BJ (cell line): ENCODE measurements at regions not wholly inside any gene's neighbourhood (a gene's known extent, or its start where the extent isn't known, plus 50 kb on each side); places are given as distances from the start of the nearest gene placed in this dataset.

Experiments
- CTCF ChIA-PET: fragments of 350-600 bp; formaldehyde crosslinking; extraction: SDS; loops from one replicate; lab custom pipeline; 2021; ENCODE audit warnings: antibody characterized with exemption, inconsistent platforms; lab: Yijun Ruan, JAX
- POLR2A ChIA-PET: fragments of 300-600 bp; sonication (Branson Sonifier 250); formaldehyde crosslinking; extraction: SDS; loops from one replicate; lab custom pipeline; 2021; ENCODE audit warnings: antibody characterized with exemption; lab: Charles Lee
- DNase-seq: peaks from one replicate; pipeline ENCODE4 v3.0.0-alpha.2; 2011; ENCODE audit warnings: low read depth
- H3K27me3 ChIP-seq: 2 replicates; pipeline ENCODE4 v1.6.0; 2011; ENCODE audit warnings: low read length; ENCODE audit not compliant: control insufficient read depth, insufficient read depth
- H3K36me3 ChIP-seq: 2 replicates; pipeline ENCODE4 v1.5.1; 2011; ENCODE audit warnings: low read length; ENCODE audit not compliant: control insufficient read depth, insufficient read depth
- H3K4me3 ChIP-seq: 2 replicates; pipeline ENCODE4 v1.5.1; 2011; ENCODE audit warnings: low read depth, mild to moderate bottlenecking, control low read depth, low read length
- TF ChIP-seq, protein P1 (sequence below): IDR thresholded peaks from 2 replicates; pipeline ENCODE4 v1.5.1; 2011; ENCODE audit warnings: low read depth, mild to moderate bottlenecking, control low read depth, inconsistent platforms, low read length, moderate library complexity; ENCODE audit not compliant: insufficient read depth

DNA sequence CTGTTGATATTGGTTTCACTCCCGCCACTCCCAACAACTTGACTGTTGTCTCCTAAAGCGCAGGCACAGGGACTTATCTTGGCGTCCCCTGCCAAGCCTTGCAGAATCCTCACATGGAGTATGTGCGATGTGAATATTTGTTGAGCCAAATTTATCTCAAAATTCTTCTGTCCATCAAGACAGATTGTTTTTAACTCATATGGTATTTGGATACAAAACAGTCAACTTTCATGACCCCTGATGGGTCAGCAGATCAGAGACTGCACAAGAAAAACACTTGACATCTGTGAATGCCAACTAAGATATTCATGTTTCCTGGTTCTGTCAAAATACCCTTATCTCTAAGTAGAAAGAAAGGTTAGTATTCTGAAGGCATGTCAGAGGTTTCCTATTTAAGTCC, 221.7 kb upstream of the BLID start:
- POLR2A ChIA-PET = no interaction called here
- CTCF ChIA-PET = interaction anchor here (1.0 kb wide), 1 partner anchor 14 kb away, joined by 4 read pairs; no protein-coding TSS in a partner anchor

DNA sequence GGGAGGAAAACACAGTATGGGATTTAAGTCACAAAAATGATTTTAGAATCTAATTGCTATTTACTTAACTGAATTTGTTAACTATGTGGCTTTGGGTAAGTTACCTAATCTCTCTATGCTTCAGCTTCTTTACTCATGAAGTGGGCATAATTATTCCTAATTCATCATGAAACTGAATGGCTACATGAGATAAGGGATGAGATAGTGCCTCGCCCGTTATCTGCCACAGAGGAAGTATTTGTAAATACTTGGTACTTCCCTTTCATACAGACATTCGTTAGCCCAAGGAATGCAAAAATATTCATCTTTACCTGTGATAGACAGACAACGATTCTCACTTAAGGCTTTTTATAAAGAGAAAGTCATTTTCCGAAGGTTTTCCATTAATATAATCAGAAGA, 221.2 kb upstream of the BLID start:
- H3K36me3 ChIP-seq = no peaks in the 10 kb centered on the region
- DNase-seq = no peak
- TF ChIP-seq, protein P1, sequence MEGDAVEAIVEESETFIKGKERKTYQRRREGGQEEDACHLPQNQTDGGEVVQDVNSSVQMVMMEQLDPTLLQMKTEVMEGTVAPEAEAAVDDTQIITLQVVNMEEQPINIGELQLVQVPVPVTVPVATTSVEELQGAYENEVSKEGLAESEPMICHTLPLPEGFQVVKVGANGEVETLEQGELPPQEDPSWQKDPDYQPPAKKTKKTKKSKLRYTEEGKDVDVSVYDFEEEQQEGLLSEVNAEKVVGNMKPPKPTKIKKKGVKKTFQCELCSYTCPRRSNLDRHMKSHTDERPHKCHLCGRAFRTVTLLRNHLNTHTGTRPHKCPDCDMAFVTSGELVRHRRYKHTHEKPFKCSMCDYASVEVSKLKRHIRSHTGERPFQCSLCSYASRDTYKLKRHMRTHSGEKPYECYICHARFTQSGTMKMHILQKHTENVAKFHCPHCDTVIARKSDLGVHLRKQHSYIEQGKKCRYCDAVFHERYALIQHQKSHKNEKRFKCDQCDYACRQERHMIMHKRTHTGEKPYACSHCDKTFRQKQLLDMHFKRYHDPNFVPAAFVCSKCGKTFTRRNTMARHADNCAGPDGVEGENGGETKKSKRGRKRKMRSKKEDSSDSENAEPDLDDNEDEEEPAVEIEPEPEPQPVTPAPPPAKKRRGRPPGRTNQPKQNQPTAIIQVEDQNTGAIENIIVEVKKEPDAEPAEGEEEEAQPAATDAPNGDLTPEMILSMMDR = no peak
- ChIA-PET POLR2A (no interaction called here), CTCF (no interaction called here)
- no peak overlapping the region for H3K4me3 ChIP-seq
- no peaks in the 10 kb centered on the region; the same call in 1 of the 2 replicates for H3K27me3 ChIP-seq

More for the DNA sequence above, 221.7 kb upstream of the BLID start:
- Histone ChIP-seq H3K27me3 (no peaks in the 10 kb centered on the region; the same call in 1 of the 2 replicates), H3K4me3 (no peak overlapping the region), H3K36me3 (no peaks in the 10 kb centered on the region)
- no peak for DNase-seq
- TF ChIP-seq, protein P1 = no peak

DNA sequence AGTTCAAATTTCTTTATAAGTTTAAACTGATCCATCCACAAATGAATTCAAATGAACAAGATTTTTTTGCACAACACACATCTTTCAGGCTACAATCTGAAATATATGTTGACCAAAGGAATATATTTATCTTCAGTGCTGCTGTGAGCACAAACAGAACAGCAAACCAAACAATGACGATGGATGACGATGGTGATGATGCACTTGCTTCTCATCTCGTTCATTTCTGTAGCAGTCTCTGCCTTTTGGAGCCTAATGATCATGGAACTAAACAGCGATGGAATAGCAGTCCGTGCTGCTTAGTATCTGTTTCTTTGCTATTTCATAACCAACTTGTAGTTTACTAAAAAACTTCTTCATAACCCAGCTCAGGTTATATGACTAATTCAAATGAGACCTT, 220.7 kb upstream of the BLID start:
- Histone ChIP-seq H3K36me3 (no peaks in the 10 kb centered on the region), H3K4me3 (no peak overlapping the region), H3K27me3 (no peaks in the 10 kb centered on the region; the same call in 1 of the 2 replicates)
- TF ChIP-seq, protein P1 = no peak
- ChIA-PET CTCF (interaction anchor here (1.1 kb wide), 1 partner anchor 31 kb away, joined by 3 read pairs; no protein-coding TSS in a partner anchor), POLR2A (no interaction called here)
- no peak for DNase-seq

DNA sequence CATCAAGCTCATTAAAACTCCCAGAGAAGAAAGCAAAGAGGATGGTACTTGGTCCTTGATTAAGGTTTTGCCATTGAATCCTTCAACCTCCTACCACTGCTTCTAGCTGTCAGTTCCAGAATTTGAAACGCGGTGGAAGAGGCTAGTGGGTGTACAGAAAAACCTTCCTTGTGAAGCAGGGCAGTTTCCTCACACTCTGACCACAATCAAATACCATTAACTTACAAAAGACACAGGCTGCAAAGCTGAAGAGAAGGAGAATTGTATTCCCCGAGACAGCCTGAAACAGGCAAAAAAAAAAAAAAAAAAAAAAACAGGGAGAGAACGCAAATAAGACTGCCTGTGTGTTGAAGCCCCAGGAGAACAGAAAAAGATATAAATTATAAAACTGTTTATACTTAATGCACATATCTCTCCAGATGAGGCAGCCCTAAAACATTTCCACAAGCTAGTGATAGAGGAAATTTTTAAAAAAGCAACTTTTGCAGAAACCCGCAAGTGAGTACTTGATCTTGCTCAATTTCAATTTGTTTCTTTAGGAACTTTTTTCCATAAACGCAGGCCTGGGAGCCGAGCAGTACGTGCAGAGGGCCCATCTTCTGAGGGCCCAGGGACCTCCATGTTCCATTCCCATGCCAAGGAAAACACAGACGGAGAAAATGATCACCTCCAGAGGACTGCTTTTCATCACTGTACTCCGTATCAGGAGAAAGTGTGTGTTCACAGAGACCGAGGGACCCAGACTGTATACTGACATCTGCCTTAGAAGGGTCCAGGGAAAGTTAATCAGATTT, 218.7 kb upstream of the BLID start:
- CTCF ChIA-PET = interaction anchor here (0.6 kb wide), 1 partner anchor 95 kb away, joined by 3 read pairs; no protein-coding TSS in a partner anchor
- H3K4me3 ChIP-seq = no peak overlapping the region
- no peak for DNase-seq
- no peaks in the 10 kb centered on the region; the same call in 1 of the 2 replicates for H3K27me3 ChIP-seq
- POLR2A ChIA-PET = no interaction called here
- TF ChIP-seq, protein P1 = no peak
- no peaks in the 10 kb centered on the region for H3K36me3 ChIP-seq

DNA sequence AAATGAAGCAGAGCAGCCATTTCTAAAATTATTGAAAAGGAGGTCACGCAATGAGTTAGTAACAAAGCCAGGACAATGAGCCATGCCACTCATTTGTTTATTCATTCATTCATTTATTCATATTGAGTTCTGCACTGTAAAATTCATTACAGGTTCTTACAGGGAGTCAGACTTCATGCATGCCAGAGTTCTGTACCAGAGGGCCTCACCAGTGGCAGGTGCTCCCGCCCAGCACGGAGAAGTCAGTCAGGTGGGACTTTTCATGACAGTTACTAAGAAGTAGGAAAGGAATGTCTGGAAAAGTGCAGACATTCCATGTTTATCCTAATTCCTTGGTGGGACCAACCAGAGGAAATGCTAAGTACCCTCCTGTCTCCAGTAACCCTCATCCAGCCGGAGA, 217.5 kb upstream of the BLID start:
- no peaks in the 10 kb centered on the region; the same call in 1 of the 2 replicates for H3K27me3 ChIP-seq
- no peak for DNase-seq
- TF ChIP-seq, protein P1 = no peak
- no peak overlapping the region for H3K4me3 ChIP-seq
- H3K36me3 ChIP-seq = no peaks in the 10 kb centered on the region
- CTCF ChIA-PET = no interaction called here
- POLR2A ChIA-PET = no interaction called here
